Adipocyte (in vitro differentiated cells): ENCODE measurements at regions not wholly inside any gene's neighbourhood (a gene's known extent, or its start where the extent isn't known, plus 50 kb on each side); places are given as distances from the start of the nearest gene placed in this dataset.

ENCODE experiments used
- DNase-seq: peaks from one replicate; pipeline ENCODE4 v3.0.0-alpha.2; 2015; ENCODE audit warnings: low read depth
- H3K27me3 ChIP-seq: replicated peaks from 2 replicates; pipeline ENCODE4 v1.7.0; 2013; ENCODE audit warnings: mild to moderate bottlenecking, low read length, moderate library complexity; ENCODE audit not compliant: control insufficient read depth, insufficient read depth
- H3K36me3 ChIP-seq: 2 replicates; pipeline ENCODE4 v1.7.0; 2013; ENCODE audit warnings: low read length, mild to moderate bottlenecking, moderate library complexity; ENCODE audit not compliant: control insufficient read depth, insufficient read depth, severe bottlenecking
- H3K4me1 ChIP-seq: 2 replicates; pipeline ENCODE4 v1.7.0; 2013; ENCODE audit warnings: mild to moderate bottlenecking, low read length, moderate library complexity; ENCODE audit not compliant: control insufficient read depth, insufficient read depth
- H3K4me3 ChIP-seq: 2 replicates; pipeline ENCODE4 v1.7.0; 2013; ENCODE audit warnings: mild to moderate bottlenecking, low read length, moderate library complexity
- H3K9ac ChIP-seq: 2 replicates; pipeline ENCODE4 v1.7.0; 2013; ENCODE audit warnings: mild to moderate bottlenecking, low read length, moderate library complexity
- H3K9me3 ChIP-seq: 2 replicates; pipeline ENCODE4 v1.7.0; 2013; ENCODE audit warnings: mild to moderate bottlenecking, low read length, moderate library complexity; ENCODE audit not compliant: control insufficient read depth

GRCh38 chr21:38933731-38934130 is 128.0 kb downstream of the ETS2 start:
- Histone ChIP-seq H3K4me1 (peaks cover 19% of the 10 kb centered on the region), H3K9ac (no peak overlapping the region), H3K4me3 (no peak overlapping the region), H3K9me3 (peaks cover 4% of the 10 kb centered on the region), H3K27me3 (peaks cover 7% of the 10 kb centered on the region), H3K36me3 (no peaks in the 10 kb centered on the region)
- DNase-seq: no peak

- peaks cover 22% of the 10 kb centered on the region for H3K4me1 ChIP-seq
- H3K27me3 ChIP-seq: peaks cover 7% of the 10 kb centered on the region
- no peak for DNase-seq
- H3K9me3 ChIP-seq: peaks cover 4% of the 10 kb centered on the region
- no peak overlapping the region for H3K9ac ChIP-seq
- no peak overlapping the region for H3K4me3 ChIP-seq
- no peaks in the 10 kb centered on the region for H3K36me3 ChIP-seq
Measured at GRCh38 chr21:38931291-38931690, 125.6 kb downstream of the ETS2 start.

- H3K9ac ChIP-seq: peak overlapping the region; percentile 5
- H3K4me3 ChIP-seq: no peak overlapping the region
- H3K27me3 ChIP-seq: peaks cover 3% of the 10 kb centered on the region
- H3K9me3 ChIP-seq: peaks cover 4% of the 10 kb centered on the region
- peak; percentile 95 for DNase-seq
- no peaks in the 10 kb centered on the region for H3K36me3 ChIP-seq
- peaks cover 26% of the 10 kb centered on the region for H3K4me1 ChIP-seq
Measured at GRCh38 chr21:38930853-38931252, 125.1 kb downstream of the ETS2 start.

GRCh38 chr21:38930066-38930465 is 124.3 kb downstream of the ETS2 start:
- peaks cover 4% of the 10 kb centered on the region for H3K9me3 ChIP-seq
- H3K4me3 ChIP-seq: no peak overlapping the region
- no peaks in the 10 kb centered on the region for H3K36me3 ChIP-seq
- H3K27me3 ChIP-seq: no peaks in the 10 kb centered on the region
- no peak for DNase-seq
- peak overlapping the region; percentile 5 for H3K9ac ChIP-seq
- H3K4me1 ChIP-seq: peaks cover 33% of the 10 kb centered on the region

- H3K9ac ChIP-seq: no peak overlapping the region
- H3K27me3 ChIP-seq: no peaks in the 10 kb centered on the region
- peaks cover 38% of the 10 kb centered on the region for H3K4me1 ChIP-seq
- H3K9me3 ChIP-seq: peaks cover 4% of the 10 kb centered on the region
- no peaks in the 10 kb centered on the region for H3K36me3 ChIP-seq
- no peak overlapping the region for H3K4me3 ChIP-seq
- DNase-seq: no peak
Measured at GRCh38 chr21:38929652-38930051, 123.9 kb downstream of the ETS2 start.

- no peak overlapping the region for H3K9ac ChIP-seq
- H3K36me3 ChIP-seq: no peaks in the 10 kb centered on the region
- peaks cover 38% of the 10 kb centered on the region for H3K4me1 ChIP-seq
- H3K9me3 ChIP-seq: peaks cover 4% of the 10 kb centered on the region
- no peaks in the 10 kb centered on the region for H3K27me3 ChIP-seq
- no peak overlapping the region for H3K4me3 ChIP-seq
- DNase-seq: no peak
Measured at GRCh38 chr21:38929142-38929541, 123.4 kb downstream of the ETS2 start.

GRCh38 chr21:38927776-38928175 is 122.0 kb downstream of the ETS2 start:
- H3K36me3 ChIP-seq: no peaks in the 10 kb centered on the region
- H3K4me1 ChIP-seq: peaks cover 38% of the 10 kb centered on the region
- no peak overlapping the region for H3K9ac ChIP-seq
- DNase-seq: no peak
- peaks cover 4% of the 10 kb centered on the region for H3K9me3 ChIP-seq
- no peaks in the 10 kb centered on the region for H3K27me3 ChIP-seq
- no peak overlapping the region for H3K4me3 ChIP-seq

GRCh38 chr21:38925923-38926322 is 120.2 kb downstream of the ETS2 start:
- H3K9me3 ChIP-seq: peaks cover 4% of the 10 kb centered on the region
- no peaks in the 10 kb centered on the region for H3K36me3 ChIP-seq
- peaks cover 42% of the 10 kb centered on the region for H3K4me1 ChIP-seq
- H3K9ac ChIP-seq: peak overlapping the region; percentile 27
- peak; percentile 92 for DNase-seq
- H3K27me3 ChIP-seq: no peaks in the 10 kb centered on the region
- peak overlapping the region; percentile 61 for H3K4me3 ChIP-seq

GRCh38 chr21:38925478-38925877 is 119.7 kb downstream of the ETS2 start:
- Histone ChIP-seq H3K9ac (peak overlapping the region; percentile 27), H3K4me1 (peaks cover 42% of the 10 kb centered on the region), H3K9me3 (peaks cover 4% of the 10 kb centered on the region), H3K4me3 (peak overlapping the region; percentile 61), H3K36me3 (no peaks in the 10 kb centered on the region), H3K27me3 (no peaks in the 10 kb centered on the region)
- no peak for DNase-seq

- Histone ChIP-seq H3K4me3 (no peak overlapping the region), H3K9ac (no peak overlapping the region), H3K4me1 (peaks cover 38% of the 10 kb centered on the region)
Measured at GRCh38 chr21:38924954-38925353, 119.2 kb downstream of the ETS2 start.

GRCh38 chr21:38923429-38923828 is 117.7 kb downstream of the ETS2 start:
- no peak overlapping the region for H3K4me3 ChIP-seq
- H3K36me3 ChIP-seq: no peaks in the 10 kb centered on the region
- H3K4me1 ChIP-seq: peaks cover 35% of the 10 kb centered on the region
- DNase-seq: no peak
- H3K9me3 ChIP-seq: no peaks in the 10 kb centered on the region
- no peaks in the 10 kb centered on the region for H3K27me3 ChIP-seq
- H3K9ac ChIP-seq: no peak overlapping the region

More at GRCh38 chr21:38924954-38925353, 119.2 kb downstream of the ETS2 start:
- DNase-seq: no peak
- peaks cover 4% of the 10 kb centered on the region for H3K9me3 ChIP-seq
- no peaks in the 10 kb centered on the region for H3K27me3 ChIP-seq
- H3K36me3 ChIP-seq: no peaks in the 10 kb centered on the region

GRCh38 chr21:38922474-38923235 is 116.9 kb downstream of the ETS2 start:
- peaks cover 35% of the 10 kb centered on the region for H3K4me1 ChIP-seq
- H3K4me3 ChIP-seq: no peak overlapping the region
- H3K9me3 ChIP-seq: no peaks in the 10 kb centered on the region
- no peaks in the 10 kb centered on the region for H3K27me3 ChIP-seq
- H3K36me3 ChIP-seq: no peaks in the 10 kb centered on the region
- DNase-seq: no peak
- no peak overlapping the region for H3K9ac ChIP-seq
